T-helper 2 cell treated with Interferon-gamma antibody and Interleukin-4, amounts not matched to agents 5 μg/mL and 100 μg/mL, for 36 hours (primary cell): ENCODE measurements at regions not wholly inside any gene's neighbourhood (a gene's known extent, or its start where the extent isn't known, plus 50 kb on each side); places are given as distances from the start of the nearest gene placed in this dataset.

Source experiments
- DNase-seq: peaks from one replicate; pipeline ENCODE4 v3.0.0; 2021; ENCODE audit warnings: low spot score
- H3K27ac Mint-ChIP-seq: one replicate; pipeline ENCODE4 v1.8.0; 2021; ENCODE audit warnings: mild to moderate bottlenecking, mixed read lengths
- H3K27me3 Mint-ChIP-seq: one replicate; pipeline ENCODE4 v1.8.0; 2021; ENCODE audit warnings: low read depth, mixed read lengths
- H3K36me3 Mint-ChIP-seq: one replicate; pipeline ENCODE4 v1.8.0; 2021; ENCODE audit warnings: low read depth, mixed read lengths
- H3K4me1 Mint-ChIP-seq: one replicate; pipeline ENCODE4 v1.8.0; 2021; ENCODE audit warnings: low read depth, mixed read lengths
- H3K4me3 Mint-ChIP-seq: one replicate; pipeline ENCODE4 v1.8.0; 2022; ENCODE audit warnings: mild to moderate bottlenecking, moderate library complexity, mixed read lengths
- H3K9me3 Mint-ChIP-seq: one replicate; pipeline ENCODE4 v1.8.0; 2021; ENCODE audit warnings: mixed read lengths

GRCh38 chr5:68406767-68407241 is 191.2 kb downstream of the PIK3R1 start:
- Mint-ChIP-seq H3K4me1 (peaks cover 26% of the 10 kb centered on the region), H3K4me3 (peak overlapping the region; percentile 69), H3K27me3 (no peaks in the 10 kb centered on the region), H3K27ac (peak overlapping the region; percentile 88), H3K9me3 (no peaks in the 10 kb centered on the region), H3K36me3 (peaks cover 2% of the 10 kb centered on the region)
- DNase-seq, result no peak

GRCh38 chr5:68407311-68408239 is 192.0 kb downstream of the PIK3R1 start:
- H3K4me3 Mint-ChIP-seq, result peak overlapping the region; percentile 69
- no peak for DNase-seq
- H3K27me3 Mint-ChIP-seq, result no peaks in the 10 kb centered on the region
- peaks cover 26% of the 10 kb centered on the region for H3K4me1 Mint-ChIP-seq
- no peaks in the 10 kb centered on the region for H3K9me3 Mint-ChIP-seq
- H3K27ac Mint-ChIP-seq, result peak overlapping the region; percentile 88
- peaks cover 2% of the 10 kb centered on the region for H3K36me3 Mint-ChIP-seq

- no peak for DNase-seq
- H3K9me3 Mint-ChIP-seq, result no peaks in the 10 kb centered on the region
- H3K27ac Mint-ChIP-seq, result no peak overlapping the region
- H3K4me3 Mint-ChIP-seq, result no peak overlapping the region
- H3K36me3 Mint-ChIP-seq, result peaks cover 2% of the 10 kb centered on the region
- H3K27me3 Mint-ChIP-seq, result no peaks in the 10 kb centered on the region
- H3K4me1 Mint-ChIP-seq, result peaks cover 26% of the 10 kb centered on the region
Observed at GRCh38 chr5:68408345-68408871, 192.9 kb downstream of the PIK3R1 start.

- no peaks in the 10 kb centered on the region for H3K27me3 Mint-ChIP-seq
- H3K4me1 Mint-ChIP-seq, result peaks cover 26% of the 10 kb centered on the region
- no peaks in the 10 kb centered on the region for H3K9me3 Mint-ChIP-seq
- peaks cover 2% of the 10 kb centered on the region for H3K36me3 Mint-ChIP-seq
- H3K4me3 Mint-ChIP-seq, result no peak overlapping the region
- H3K27ac Mint-ChIP-seq, result no peak overlapping the region
- DNase-seq, result no peak
Observed at GRCh38 chr5:68409259-68409658, 193.7 kb downstream of the PIK3R1 start.

GRCh38 chr5:68411161-68411560 is 195.6 kb downstream of the PIK3R1 start:
- Mint-ChIP-seq H3K27ac (no peak overlapping the region), H3K36me3 (peaks cover 2% of the 10 kb centered on the region), H3K4me1 (peaks cover 22% of the 10 kb centered on the region), H3K27me3 (no peaks in the 10 kb centered on the region), H3K4me3 (no peak overlapping the region), H3K9me3 (no peaks in the 10 kb centered on the region)
- DNase-seq, result no peak

- Mint-ChIP-seq H3K27ac (no peak overlapping the region), H3K4me3 (no peak overlapping the region), H3K27me3 (peaks cover 5% of the 10 kb centered on the region), H3K36me3 (no peaks in the 10 kb centered on the region), H3K4me1 (peaks cover 9% of the 10 kb centered on the region), H3K9me3 (no peaks in the 10 kb centered on the region)
- no peak for DNase-seq
Observed at GRCh38 chr5:68415177-68416085, 199.9 kb downstream of the PIK3R1 start.

- peaks cover 5% of the 10 kb centered on the region for H3K27me3 Mint-ChIP-seq
- H3K4me1 Mint-ChIP-seq, result peaks cover 9% of the 10 kb centered on the region
- H3K4me3 Mint-ChIP-seq, result no peak overlapping the region
- no peaks in the 10 kb centered on the region for H3K9me3 Mint-ChIP-seq
- DNase-seq, result no peak
- no peak overlapping the region for H3K27ac Mint-ChIP-seq
- no peaks in the 10 kb centered on the region for H3K36me3 Mint-ChIP-seq
Observed at GRCh38 chr5:68416714-68417113, 201.2 kb downstream of the PIK3R1 start.

GRCh38 chr5:68418201-68418600 is 202.6 kb downstream of the PIK3R1 start:
- Mint-ChIP-seq H3K27me3 (peaks cover 8% of the 10 kb centered on the region), H3K4me1 (peaks cover 18% of the 10 kb centered on the region), H3K9me3 (no peaks in the 10 kb centered on the region), H3K27ac (no peak overlapping the region), H3K4me3 (no peak overlapping the region), H3K36me3 (no peaks in the 10 kb centered on the region)
- DNase-seq, result no peak

GRCh38 chr5:68418680-68419079 is 203.1 kb downstream of the PIK3R1 start:
- H3K27me3 Mint-ChIP-seq, result peaks cover 8% of the 10 kb centered on the region
- H3K4me3 Mint-ChIP-seq, result no peak overlapping the region
- no peak overlapping the region for H3K27ac Mint-ChIP-seq
- peaks cover 23% of the 10 kb centered on the region for H3K4me1 Mint-ChIP-seq
- H3K36me3 Mint-ChIP-seq, result no peaks in the 10 kb centered on the region
- H3K9me3 Mint-ChIP-seq, result no peaks in the 10 kb centered on the region
- no peak for DNase-seq

- peaks cover 8% of the 10 kb centered on the region for H3K27me3 Mint-ChIP-seq
- H3K4me3 Mint-ChIP-seq, result no peak overlapping the region
- H3K36me3 Mint-ChIP-seq, result no peaks in the 10 kb centered on the region
- H3K4me1 Mint-ChIP-seq, result peaks cover 25% of the 10 kb centered on the region
- H3K9me3 Mint-ChIP-seq, result no peaks in the 10 kb centered on the region
- DNase-seq, result no peak
- no peak overlapping the region for H3K27ac Mint-ChIP-seq
Observed at GRCh38 chr5:68419081-68419636, 203.6 kb downstream of the PIK3R1 start.

GRCh38 chr5:68419637-68420452 is 204.3 kb downstream of the PIK3R1 start:
- peaks cover 28% of the 10 kb centered on the region for H3K4me1 Mint-ChIP-seq
- H3K27ac Mint-ChIP-seq, result no peak overlapping the region
- no peak overlapping the region for H3K4me3 Mint-ChIP-seq
- no peak for DNase-seq
- no peaks in the 10 kb centered on the region for H3K36me3 Mint-ChIP-seq
- peaks cover 8% of the 10 kb centered on the region for H3K27me3 Mint-ChIP-seq
- H3K9me3 Mint-ChIP-seq, result no peaks in the 10 kb centered on the region

GRCh38 chr5:68420476-68421344 is 205.2 kb downstream of the PIK3R1 start:
- Mint-ChIP-seq H3K27me3 (peaks cover 8% of the 10 kb centered on the region), H3K9me3 (no peaks in the 10 kb centered on the region), H3K4me1 (peaks cover 29% of the 10 kb centered on the region), H3K4me3 (no peak overlapping the region), H3K36me3 (peaks cover 4% of the 10 kb centered on the region), H3K27ac (no peak overlapping the region)
- no peak for DNase-seq
